IPS DF 6.9 (cell line): ENCODE measurements at regions not wholly inside any gene's neighbourhood (a gene's known extent, or its start where the extent isn't known, plus 50 kb on each side); places are given as distances from the start of the nearest gene placed in this dataset.

Experiments used
- DNase-seq: peaks from one replicate; pipeline ENCODE4 v3.0.0-alpha.2; 2013; ENCODE audit warnings: low read depth, low spot score
- H3K27ac ChIP-seq: one replicate; pipeline ENCODE4 v1.5.1; 2013; ENCODE audit warnings: low read length, control low read depth
- H3K27me3 ChIP-seq: 2 replicates; pipeline ENCODE4 v1.6.1; 2013; ENCODE audit warnings: mild to moderate bottlenecking, low read length; ENCODE audit not compliant: control insufficient read depth, insufficient read depth
- H3K36me3 ChIP-seq: 2 replicates; pipeline ENCODE4 v1.6.1; 2013; ENCODE audit warnings: low read length; ENCODE audit not compliant: control insufficient read depth, insufficient read depth
- H3K4me1 ChIP-seq: 2 replicates; pipeline ENCODE4 v1.6.1; 2013; ENCODE audit warnings: low read length; ENCODE audit not compliant: control insufficient read depth, insufficient read depth
- H3K4me3 ChIP-seq: 2 replicates; pipeline ENCODE4 v1.5.1; 2013; ENCODE audit warnings: mild to moderate bottlenecking, low read length
- H3K9me3 ChIP-seq: 2 replicates; pipeline ENCODE4 v1.6.1; 2013; ENCODE audit warnings: low read length, inconsistent platforms; ENCODE audit not compliant: control insufficient read depth, insufficient read depth
- WGBS: extraction: QIAGEN DNeasy Blood & Tissue Kit; methylation state at CpG from one replicate; pipeline ENCODE4 v1.1.7; 2013; ENCODE audit warnings: mixed read lengths, missing lambda C conversion rate; ENCODE audit not compliant: insufficient read length, insufficient coverage; 5-methylcytosine and 5-hydroxymethylcytosine counted together

DNA sequence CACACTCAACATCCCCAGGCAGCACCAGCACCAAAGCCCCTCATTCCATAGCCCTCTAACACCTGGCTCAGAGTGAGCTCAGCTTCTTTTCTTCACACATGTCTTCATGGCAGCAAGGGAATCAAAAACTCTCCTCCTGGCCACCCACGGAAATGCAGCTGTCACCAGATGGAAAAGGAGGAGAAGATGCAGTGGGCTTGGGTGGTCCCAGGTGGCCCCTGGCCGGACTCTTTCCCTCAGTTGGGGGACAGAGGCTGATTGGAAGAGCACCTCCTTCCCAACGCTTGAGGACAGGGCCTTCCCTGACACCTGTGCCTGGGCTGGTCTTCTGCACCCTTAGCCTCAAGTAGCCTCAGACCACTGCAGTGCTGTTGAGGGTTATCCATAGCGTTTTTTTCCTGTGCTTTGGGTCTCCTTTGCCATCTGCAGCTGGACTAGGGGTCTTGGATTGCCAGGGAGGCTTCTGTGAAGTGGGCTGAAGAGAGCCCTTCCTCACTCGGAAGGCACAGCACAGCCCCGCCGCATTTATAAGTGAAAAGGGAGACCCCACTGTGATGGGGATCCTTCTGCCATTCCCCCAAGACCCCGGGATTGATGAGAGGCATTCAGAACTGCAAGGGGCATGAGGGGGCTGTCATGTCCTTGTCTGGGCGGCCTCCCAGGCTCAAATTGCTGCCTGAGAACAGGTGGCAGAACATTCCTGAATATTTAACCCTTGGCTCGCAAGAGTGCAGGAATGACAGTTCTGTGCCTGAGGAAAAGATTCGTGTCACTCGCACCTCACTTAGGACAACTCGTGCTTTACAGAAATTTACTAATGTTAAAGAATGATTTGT lies 200.0 kb downstream of the AUH start:
- Histone ChIP-seq H3K27ac (no peak overlapping the region), H3K4me1 (peaks cover 4% of the 10 kb centered on the region; the same call in 1 of the 2 replicates)

DNA sequence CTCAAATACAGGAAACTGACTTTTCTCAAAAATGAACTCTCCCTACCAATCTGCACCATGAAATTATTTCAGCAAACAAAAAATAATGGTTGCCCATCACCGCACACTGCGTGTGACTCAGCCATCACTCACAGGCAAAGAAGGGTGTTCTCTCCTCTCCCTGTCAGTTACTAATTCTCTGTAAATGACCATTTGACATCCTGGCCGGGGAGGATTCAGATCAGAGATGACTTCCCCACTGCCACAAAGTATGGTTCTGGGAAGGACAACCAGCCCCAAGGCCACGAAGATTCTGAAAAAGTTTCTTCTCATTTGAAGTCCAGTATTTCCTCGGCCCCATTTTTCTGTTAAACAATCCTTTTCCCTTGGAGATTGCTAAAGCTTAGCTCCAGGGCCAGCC lies 199.4 kb downstream of the AUH start:
- no CpG with 5 or more reads among the region's 5 CpGs for WGBS
- H3K36me3 ChIP-seq: no peaks in the 10 kb centered on the region
- no peaks in the 10 kb centered on the region for H3K27me3 ChIP-seq
- no peaks in the 10 kb centered on the region for H3K9me3 ChIP-seq
- no peak for DNase-seq
- H3K4me3 ChIP-seq: no peak overlapping the region
- H3K27ac ChIP-seq: no peak overlapping the region
- peaks cover 4% of the 10 kb centered on the region; the same call in 1 of the 2 replicates for H3K4me1 ChIP-seq

More for the DNA sequence above, 200.0 kb downstream of the AUH start:
- no peaks in the 10 kb centered on the region for H3K9me3 ChIP-seq
- DNase-seq: no peak
- H3K27me3 ChIP-seq: no peaks in the 10 kb centered on the region
- no CpG with 5 or more reads among the region's 13 CpGs for WGBS
- no peaks in the 10 kb centered on the region for H3K36me3 ChIP-seq
- H3K4me3 ChIP-seq: no peak overlapping the region

DNA sequence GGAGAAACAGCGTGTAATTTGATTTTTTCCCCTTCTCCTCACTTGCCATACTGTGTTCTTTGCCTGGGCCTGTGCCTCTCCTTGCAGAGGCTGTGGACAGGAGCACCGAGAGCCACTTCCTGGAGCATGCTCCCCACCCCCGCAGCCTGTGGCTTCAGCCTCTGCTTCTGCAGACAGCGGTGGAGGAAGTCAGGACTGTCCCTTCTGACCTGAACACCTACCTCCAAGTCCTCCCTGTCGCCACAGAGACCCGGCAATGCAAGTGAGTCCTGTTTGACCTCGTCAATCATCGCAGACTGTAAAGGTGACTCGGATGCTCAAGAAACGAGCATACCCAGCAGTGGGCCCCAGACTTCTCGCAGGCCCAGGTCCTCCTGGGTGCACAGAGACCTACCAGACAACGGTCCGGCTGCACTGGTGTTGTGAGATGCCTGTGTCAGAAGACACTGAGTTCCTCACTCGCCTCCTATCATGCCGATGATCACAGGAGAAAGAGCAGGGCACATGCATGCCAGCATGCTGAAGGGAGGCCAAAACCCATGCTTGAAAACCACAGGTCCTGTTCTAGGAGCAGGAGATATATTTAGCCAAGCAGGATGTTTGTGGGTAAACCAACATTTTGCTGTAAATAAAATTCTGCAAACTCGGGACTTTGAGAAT lies 198.8 kb downstream of the AUH start:
- Histone ChIP-seq H3K27me3 (no peaks in the 10 kb centered on the region), H3K4me3 (no peak overlapping the region), H3K27ac (no peak overlapping the region), H3K4me1 (peaks cover 4% of the 10 kb centered on the region; the same call in 1 of the 2 replicates), H3K9me3 (no peaks in the 10 kb centered on the region), H3K36me3 (no peaks in the 10 kb centered on the region)
- WGBS: no CpG with 5 or more reads among the region's 16 CpGs
- DNase-seq: no peak

DNA sequence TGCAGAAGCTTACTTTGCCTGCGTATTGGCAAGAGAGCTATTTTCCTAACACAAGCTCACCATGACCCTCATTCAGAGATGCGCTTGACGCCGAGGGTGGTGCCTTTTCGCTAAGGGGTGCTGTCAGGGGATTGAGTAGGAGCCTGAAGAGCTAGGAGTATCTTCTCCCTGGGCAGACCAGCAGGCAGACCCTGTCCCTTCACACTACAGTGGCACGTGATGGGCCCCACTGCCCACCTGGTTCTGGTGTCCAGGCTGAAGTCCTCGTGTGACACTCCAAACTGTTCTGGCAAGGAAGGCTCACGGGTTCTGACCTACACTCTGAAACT lies 198.3 kb downstream of the AUH start:
- Histone ChIP-seq H3K4me1 (peaks cover 4% of the 10 kb centered on the region; the same call in 1 of the 2 replicates), H3K36me3 (no peaks in the 10 kb centered on the region), H3K27ac (no peak overlapping the region), H3K9me3 (no peaks in the 10 kb centered on the region), H3K4me3 (no peak overlapping the region), H3K27me3 (no peaks in the 10 kb centered on the region)
- no peak for DNase-seq
- WGBS: no CpG with 5 or more reads among the region's 8 CpGs

DNA sequence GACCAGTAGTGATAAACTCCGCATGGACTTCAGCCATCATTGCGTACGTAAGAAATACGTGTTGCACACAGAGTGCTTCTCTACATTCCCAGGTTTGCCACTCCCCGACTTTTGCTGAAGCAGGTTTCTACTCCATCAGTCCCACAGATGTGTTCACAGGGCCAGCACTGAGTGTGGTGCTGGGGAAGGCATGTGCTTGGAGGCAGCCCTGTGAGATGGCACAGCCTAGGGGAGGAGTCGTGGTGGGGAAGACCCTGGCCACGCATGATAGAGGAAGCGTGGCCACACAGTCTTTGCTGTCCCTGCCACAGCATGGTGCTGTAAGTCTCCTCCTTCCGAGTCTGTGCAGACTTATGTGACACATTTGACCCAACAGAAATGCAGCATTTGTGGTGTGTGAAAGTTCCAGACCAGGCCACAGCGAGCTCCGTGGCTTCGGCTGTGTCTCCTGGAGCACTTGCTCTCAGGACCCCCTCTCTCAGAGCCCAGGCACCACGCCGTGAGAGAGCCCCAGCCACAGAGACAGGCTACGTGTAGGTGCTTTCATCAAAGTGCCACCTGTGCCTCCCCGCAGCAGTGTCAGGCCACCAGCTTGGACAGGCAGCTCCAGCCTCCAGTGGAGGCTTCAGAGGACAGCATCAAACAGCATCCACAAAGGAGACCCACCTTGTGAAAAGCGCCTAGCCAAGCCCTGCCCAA lies 197.8 kb downstream of the AUH start:
- no peak overlapping the region for H3K4me3 ChIP-seq
- no peaks in the 10 kb centered on the region for H3K27me3 ChIP-seq
- H3K4me1 ChIP-seq: peaks cover 4% of the 10 kb centered on the region; the same call in 1 of the 2 replicates
- WGBS: no CpG with 5 or more reads among the region's 17 CpGs
- no peak for DNase-seq
- no peaks in the 10 kb centered on the region for H3K9me3 ChIP-seq
- H3K27ac ChIP-seq: no peak overlapping the region
- H3K36me3 ChIP-seq: no peaks in the 10 kb centered on the region
